Common myeloid progenitor, CD34-positive (primary cell): ENCODE measurements at regions not wholly inside any gene's neighbourhood (a gene's known extent, or its start where the extent isn't known, plus 50 kb on each side); places are given as distances from the start of the nearest gene placed in this dataset.

Experiments
- CTCF ChIA-PET: fragments of 350-600 bp; sonication (Branson Sonifier 250); formaldehyde crosslinking; loops from one replicate; lab custom pipeline; 2021; ENCODE audit warnings: antibody characterized with exemption; lab: Charles Lee
- POLR2A ChIA-PET: fragments of 350-600 bp; sonication (Branson Sonifier 250); formaldehyde crosslinking; loops from one replicate; lab custom pipeline; 2021; ENCODE audit warnings: antibody characterized with exemption; lab: Charles Lee
- DNase-seq, 3 donors: peaks; one replicate each; pipeline versions ENCODE4 v3.0.0 to v3.0.0-alpha.2; 2013
- H3K27ac ChIP-seq, 2 experiments: 1 replicate in 1 of 2; 2 replicates in 1 of 2; pipeline ENCODE4 v1.7.0; 2013; ENCODE audit warnings: inconsistent platforms in 2 of 2, low read length in 2 of 2, mild to moderate bottlenecking in 2 of 2, low read depth in 1 of 2, moderate library complexity in 1 of 2; ENCODE audit not compliant: severe bottlenecking in 2 of 2, insufficient read depth in 1 of 2, poor library complexity in 1 of 2
- H3K27me3 ChIP-seq, 5 experiments: replicated peaks in 2 of 5; 1 replicate in 3 of 5; 2 replicates in 2 of 5; pipeline versions ENCODE4 v1.6.1 to v1.7.0; 2013; ENCODE audit warnings: low read length in 4 of 5, mild to moderate bottlenecking in 2 of 5, moderate library complexity in 2 of 5, inconsistent platforms in 1 of 5; ENCODE audit not compliant: insufficient read depth in 5 of 5, control insufficient read depth in 4 of 5
- H3K36me3 ChIP-seq, 4 experiments: 1 replicate in 2 of 4; 2 replicates in 2 of 4; pipeline versions ENCODE4 v1.6.1 to v1.7.0; 2013; ENCODE audit warnings: low read length in 3 of 4, control low read depth in 1 of 4, mild to moderate bottlenecking in 1 of 4; ENCODE audit not compliant: control insufficient read depth in 4 of 4, insufficient read depth in 4 of 4
- H3K4me1 ChIP-seq, 4 experiments: 1 replicate in 3 of 4; 2 replicates in 1 of 4; pipeline versions ENCODE4 v1.6.1 to v1.7.1; 2013; ENCODE audit warnings: low read length in 3 of 4, mild to moderate bottlenecking in 3 of 4, control low read depth in 1 of 4, inconsistent platforms in 1 of 4, moderate library complexity in 1 of 4; ENCODE audit not compliant: control insufficient read depth in 4 of 4, insufficient read depth in 4 of 4; ENCODE audit errors: control extremely low read depth in 1 of 4
- H3K4me3 ChIP-seq, 7 experiments: 1 replicate in 4 of 7; 2 replicates in 3 of 7; pipeline versions ENCODE4 v1.5.1 to v1.7.0; 2013; ENCODE audit warnings: mild to moderate bottlenecking in 7 of 7, low read length in 6 of 7, moderate library complexity in 6 of 7, inconsistent platforms in 2 of 7, low read depth in 2 of 7, control low read depth in 1 of 7; ENCODE audit not compliant: insufficient read depth in 4 of 7, control insufficient read depth in 1 of 7; ENCODE audit errors: extremely low read depth in 1 of 7
- H3K9me3 ChIP-seq, 5 experiments: 1 replicate in 4 of 5; 2 replicates in 1 of 5; pipeline versions ENCODE4 v1.6.1 to v1.7.1; 2013; ENCODE audit warnings: low read length in 4 of 5, mild to moderate bottlenecking in 2 of 5, inconsistent platforms in 1 of 5, low read depth in 1 of 5, moderate library complexity in 1 of 5; ENCODE audit not compliant: control insufficient read depth in 4 of 5, insufficient read depth in 2 of 5; ENCODE audit errors: control extremely low read depth in 1 of 5
- WGBS: methylation state at CpG from one replicate; pipeline ENCODE4 v1.1.5; 2013; ENCODE audit not compliant: insufficient coverage; 5-methylcytosine and 5-hydroxymethylcytosine counted together

DNA sequence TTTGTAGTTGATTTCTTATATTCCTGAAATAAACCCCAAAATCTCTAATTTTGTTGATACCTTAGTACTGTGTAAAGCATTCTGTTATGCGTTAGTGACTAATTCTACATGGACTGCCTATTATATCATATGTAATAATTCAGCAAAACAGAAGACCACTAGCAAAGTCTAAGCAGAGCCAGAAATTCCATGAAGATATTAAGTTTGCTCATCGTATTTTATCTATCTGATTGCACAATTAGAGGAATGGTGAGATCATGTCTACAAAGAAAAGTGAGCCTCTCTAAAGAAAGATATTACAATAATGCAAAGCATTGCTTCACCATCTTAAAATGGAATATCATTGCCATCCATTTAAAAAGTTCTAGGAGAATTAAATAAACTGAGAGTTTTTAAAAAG lies 374.6 kb upstream of the SLC7A11 start:
- CTCF ChIA-PET, result no interaction called here
- no CpG with 5 or more reads among the region's 2 CpGs for WGBS
- H3K36me3 ChIP-seq, result no peaks in the 10 kb centered on the region
- POLR2A ChIA-PET, result no interaction called here
- H3K4me3 ChIP-seq, result no peak overlapping the region
- no peak for DNase-seq
- H3K9me3 ChIP-seq, result peaks cover 0 to 6% (median 1%) of the 10 kb centered on the region in 5 experiments
- H3K27me3 ChIP-seq, result no peaks in the 10 kb centered on the region
- H3K4me1 ChIP-seq, result no peaks in the 10 kb centered on the region
- no peak overlapping the region for H3K27ac ChIP-seq

GRCh38 chr4:138614398-138615142 lies 372.4 kb upstream of the SLC7A11 start:
- peaks cover 0 to 6% (median 1%) of the 10 kb centered on the region in 5 experiments for H3K9me3 ChIP-seq
- no peak overlapping the region for H3K27ac ChIP-seq
- ChIA-PET POLR2A (no interaction called here), CTCF (no interaction called here)
- DNase-seq, result no peak
- no peaks in the 10 kb centered on the region for H3K36me3 ChIP-seq
- peaks cover 0 to 2% (median 0%) of the 10 kb centered on the region in 5 experiments for H3K27me3 ChIP-seq
- 100% methylated on average over 1 of the region's 3 CpGs for WGBS
- H3K4me1 ChIP-seq, result no peaks in the 10 kb centered on the region
- no peak overlapping the region for H3K4me3 ChIP-seq

DNA sequence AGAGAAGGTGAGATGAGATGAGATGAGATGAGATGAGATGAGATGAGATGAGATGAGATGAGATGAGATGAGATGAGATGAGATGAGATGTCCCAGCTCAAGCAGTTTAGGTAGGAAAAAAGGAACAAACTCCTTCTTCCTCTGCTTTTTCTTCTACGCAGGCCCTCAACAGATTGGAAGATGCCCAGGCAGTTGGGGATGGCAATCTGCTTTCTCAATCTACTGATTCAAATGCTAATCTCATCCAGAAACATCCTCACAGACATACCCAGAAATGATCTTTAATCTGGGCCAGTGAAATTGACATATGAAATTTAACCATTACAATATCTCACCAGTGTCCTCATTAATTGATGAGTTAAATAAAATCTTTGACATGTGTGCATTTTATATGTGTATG lies 370.3 kb upstream of the SLC7A11 start:
- Histone ChIP-seq H3K4me1 (no peaks in the 10 kb centered on the region), H3K4me3 (no peak overlapping the region), H3K36me3 (no peaks in the 10 kb centered on the region), H3K27me3 (peaks cover 0 to 2% (median 0%) of the 10 kb centered on the region in 5 experiments), H3K9me3 (peaks cover 0 to 3% (median 1%) of the 10 kb centered on the region in 5 experiments), H3K27ac (no peak overlapping the region)
- POLR2A ChIA-PET, result no interaction called here
- CTCF ChIA-PET, result no interaction called here
- no peak for DNase-seq
- 100% methylated on average over 1 of the region's 1 CpG for whole genome bisulfite sequencing

- Histone ChIP-seq H3K36me3 (no peaks in the 10 kb centered on the region), H3K4me1 (no peaks in the 10 kb centered on the region), H3K27ac (no peak overlapping the region), H3K4me3 (no peak overlapping the region), H3K27me3 (peaks cover 0 to 2% (median 0%) of the 10 kb centered on the region in 5 experiments), H3K9me3 (peaks cover 0 to 3% (median 1%) of the 10 kb centered on the region in 5 experiments)
- ChIA-PET POLR2A (no interaction called here), CTCF (interaction anchor here (1.6 kb wide), 1 partner anchor 10 kb away, joined by 3 read pairs; no protein-coding TSS in a partner anchor)
- WGBS, result no CpG with 5 or more reads among the region's 2 CpGs
- no peak for DNase-seq
These were observed 369.6 kb upstream of the SLC7A11 start for GRCh38 chr4:138611721-138612120.

DNA sequence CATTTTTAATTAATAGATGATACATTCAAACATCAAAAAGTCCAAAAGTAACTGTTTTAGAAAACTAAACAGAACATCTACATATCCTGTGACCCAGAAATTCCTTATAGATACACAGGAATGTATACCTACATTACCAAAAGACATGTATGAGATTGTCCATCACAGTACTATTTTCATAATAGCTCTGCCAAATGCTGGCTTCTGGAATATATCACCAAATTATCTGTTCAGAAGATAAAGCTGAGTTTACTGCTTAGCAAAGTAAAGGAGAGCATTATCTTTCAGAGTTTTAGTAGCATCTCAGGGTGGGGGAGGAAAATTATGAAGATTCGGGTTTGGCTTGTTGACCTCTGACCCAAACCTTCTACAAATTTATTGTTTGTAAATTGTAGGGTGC lies 368.9 kb upstream of the SLC7A11 start:
- no peak overlapping the region for H3K27ac ChIP-seq
- H3K4me3 ChIP-seq, result no peak overlapping the region
- DNase-seq, result no peak
- no CpG with 5 or more reads among the region's 1 CpG for WGBS
- H3K27me3 ChIP-seq, result peaks cover 0 to 2% (median 0%) of the 10 kb centered on the region in 5 experiments
- POLR2A ChIA-PET, result no interaction called here
- H3K36me3 ChIP-seq, result no peaks in the 10 kb centered on the region
- CTCF ChIA-PET, result interaction anchor here (1.6 kb wide), 1 partner anchor 11 kb away, joined by 3 read pairs; no protein-coding TSS in a partner anchor
- peaks cover 0 to 3% (median 1%) of the 10 kb centered on the region in 5 experiments for H3K9me3 ChIP-seq
- no peaks in the 10 kb centered on the region for H3K4me1 ChIP-seq

DNA sequence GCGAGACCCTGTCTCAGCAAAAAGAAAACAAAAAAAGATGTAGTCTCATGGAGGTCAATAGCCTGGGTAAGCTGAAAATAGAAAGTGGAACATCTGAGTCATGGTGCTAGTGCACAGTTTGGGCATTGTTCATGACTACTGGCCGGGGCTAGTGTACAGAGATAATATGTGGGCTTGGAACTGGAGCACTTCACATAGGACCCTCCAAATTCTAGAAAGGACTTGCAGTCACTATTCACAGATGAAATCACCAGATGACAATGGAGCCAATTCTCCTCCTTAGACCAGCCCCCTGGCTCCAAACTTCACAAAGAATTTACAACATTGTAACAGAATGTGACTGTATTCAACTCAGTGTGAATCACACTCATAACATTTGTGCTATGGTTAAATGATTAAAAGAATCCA lies 367.8 kb upstream of the SLC7A11 start:
- Histone ChIP-seq H3K4me1 (no peaks in the 10 kb centered on the region), H3K27me3 (peaks cover 0 to 2% (median 0%) of the 10 kb centered on the region in 5 experiments), H3K27ac (no peak overlapping the region), H3K36me3 (no peaks in the 10 kb centered on the region), H3K9me3 (peaks cover 0 to 1% (median 0%) of the 10 kb centered on the region in 5 experiments), H3K4me3 (no peak overlapping the region)
- DNase-seq, result no peak
- WGBS, result 89% methylated on average over 1 of the region's 2 CpGs
- POLR2A ChIA-PET, result no interaction called here
- CTCF ChIA-PET, result no interaction called here

GRCh38 chr4:138604556-138604955 lies 362.4 kb upstream of the SLC7A11 start:
- ChIA-PET POLR2A (no interaction called here), CTCF (no interaction called here)
- Histone ChIP-seq H3K27me3 (no peaks in the 10 kb centered on the region), H3K36me3 (no peaks in the 10 kb centered on the region), H3K27ac (no peak overlapping the region), H3K4me1 (no peaks in the 10 kb centered on the region), H3K4me3 (no peak overlapping the region), H3K9me3 (no peaks in the 10 kb centered on the region)
- no peak for DNase-seq
- WGBS, result 100% methylated on average over 1 of the region's 2 CpGs
